COR-L47 (cell line): ENCODE measurements at regions not wholly inside any gene's neighbourhood (a gene's known extent, or its start where the extent isn't known, plus 50 kb on each side); places are given as distances from the start of the nearest gene placed in this dataset.
"Not testable (repeated sequence)": the region's sequence is repeated elsewhere in the genome, so short reads cannot be mapped to it uniquely, and the experiment has no call there.

Source experiments
- DNase-seq: peaks from one replicate; lab custom pipeline; 2025; lab: John Stamatoyannopoulos, UW

- not testable (repeated sequence) for DNase-seq
Measured at GRCh38 chr2:132220589-132220988, 58.8 kb upstream of the ANKRD30BL start.

GRCh38 chr2:132221886-132222285 is 60.1 kb upstream of the ANKRD30BL start:
- not testable (repeated sequence) for DNase-seq

GRCh38 chr2:132252191-132252893 is 90.6 kb upstream of the ANKRD30BL start:
- no peak for DNase-seq

- no peak for DNase-seq
Measured at GRCh38 chr2:132252894-132253264, 91.1 kb upstream of the ANKRD30BL start.

DNA sequence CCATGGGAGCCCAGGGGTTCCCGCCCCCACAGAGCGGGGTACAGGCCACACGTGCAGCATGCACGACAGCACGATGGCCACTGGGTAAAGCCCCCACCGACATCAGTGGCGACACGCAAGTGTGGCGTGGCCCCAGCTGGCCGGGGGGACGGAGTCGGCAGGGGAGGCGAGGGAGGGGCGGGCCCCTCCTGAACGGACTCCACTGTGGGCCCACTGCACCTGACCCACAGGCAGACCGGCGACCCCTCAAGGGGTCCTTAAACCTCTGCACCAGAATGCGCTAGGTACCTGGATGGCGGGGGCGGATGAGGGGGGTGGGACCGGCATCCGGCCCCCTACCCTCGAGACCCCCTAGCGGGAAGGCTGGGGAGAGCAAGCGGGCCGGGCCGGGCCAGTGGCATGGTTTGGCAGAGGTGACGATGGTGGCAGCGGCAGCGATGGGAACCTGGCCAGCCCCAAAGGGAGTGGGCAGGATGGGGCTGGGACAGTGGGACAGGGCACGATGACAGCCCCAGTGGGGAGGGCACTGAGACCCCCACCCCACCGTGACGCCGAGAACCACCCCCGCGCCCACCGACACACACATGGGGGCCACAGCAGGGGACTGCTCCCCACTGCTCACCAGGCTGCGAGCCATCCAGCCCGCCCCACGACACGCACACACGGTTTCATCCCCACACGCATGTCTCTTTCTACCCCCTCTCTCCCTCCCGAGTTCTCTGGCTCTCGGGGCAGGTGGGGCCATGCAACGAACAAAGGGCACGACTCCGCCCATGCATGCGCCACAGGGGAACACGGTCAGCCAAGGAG is 91.9 kb upstream of the ANKRD30BL start:
- DNase-seq, result no peak

- DNase-seq, result not testable (repeated sequence)
Measured at GRCh38 chr2:132254306-132254919, 92.7 kb upstream of the ANKRD30BL start.

GRCh38 chr2:132255714-132256113 is 94.0 kb upstream of the ANKRD30BL start:
- DNase-seq, result no peak

DNA sequence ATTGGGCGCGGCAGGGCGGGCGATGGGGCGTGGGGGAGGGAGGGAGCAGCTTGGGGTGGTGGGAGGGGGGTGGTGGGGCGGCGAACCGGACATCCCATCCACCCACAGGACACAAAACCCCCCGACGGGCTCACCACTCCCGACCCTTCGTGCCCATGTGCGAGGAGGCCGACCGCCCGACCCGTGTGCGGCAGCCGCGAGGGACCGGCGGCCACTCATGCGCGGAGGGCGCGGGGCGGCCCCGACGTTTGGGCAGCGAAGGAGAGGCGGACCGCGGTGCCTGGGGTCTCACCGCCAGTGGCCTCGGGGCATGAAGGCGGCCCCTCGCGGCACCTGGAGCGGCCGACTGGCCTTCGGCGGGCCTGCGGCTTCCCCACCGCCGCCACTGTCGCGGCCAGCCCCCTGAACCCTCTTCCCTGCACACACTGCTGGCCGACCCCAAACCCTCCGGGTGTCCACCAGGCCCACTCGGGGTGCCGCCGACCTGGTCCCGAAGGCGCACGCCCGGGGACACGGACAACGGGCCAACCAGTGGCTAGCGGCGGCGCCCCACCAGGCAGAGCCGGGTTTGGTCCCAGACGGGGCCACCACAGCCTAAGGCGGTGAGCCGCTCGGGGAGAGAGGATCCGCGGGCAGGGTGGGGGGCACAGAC is 94.6 kb upstream of the ANKRD30BL start:
- DNase-seq, result no peak

DNA sequence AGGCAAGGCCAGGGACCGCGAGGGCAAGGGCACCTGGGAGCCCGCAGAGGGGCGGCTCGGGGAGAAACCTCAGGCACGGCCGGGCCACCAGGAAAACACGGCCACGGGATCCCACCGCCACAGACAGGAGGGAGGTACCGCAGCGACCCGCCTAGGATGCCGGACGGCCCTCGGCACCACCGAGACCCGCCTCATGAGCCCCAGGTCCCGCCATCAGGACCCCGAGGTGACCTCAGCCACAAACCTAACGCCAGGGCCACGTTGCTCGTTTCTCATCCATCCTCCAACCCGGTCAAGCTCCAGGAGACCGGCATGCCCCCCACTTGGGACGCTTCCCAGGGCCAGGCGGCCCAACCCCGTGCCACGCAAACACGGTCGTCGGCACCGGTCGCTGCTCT is 95.2 kb upstream of the ANKRD30BL start:
- DNase-seq, result not testable (repeated sequence)

GRCh38 chr2:132257301-132258171 is 95.8 kb upstream of the ANKRD30BL start:
- DNase-seq, result not testable (repeated sequence)

GRCh38 chr2:132259276-132259675 is 97.5 kb upstream of the ANKRD30BL start:
- DNase-seq, result not testable (repeated sequence)

GRCh38 chr2:132265595-132265994 is 103.8 kb upstream of the ANKRD30BL start:
- not testable (repeated sequence) for DNase-seq

DNA sequence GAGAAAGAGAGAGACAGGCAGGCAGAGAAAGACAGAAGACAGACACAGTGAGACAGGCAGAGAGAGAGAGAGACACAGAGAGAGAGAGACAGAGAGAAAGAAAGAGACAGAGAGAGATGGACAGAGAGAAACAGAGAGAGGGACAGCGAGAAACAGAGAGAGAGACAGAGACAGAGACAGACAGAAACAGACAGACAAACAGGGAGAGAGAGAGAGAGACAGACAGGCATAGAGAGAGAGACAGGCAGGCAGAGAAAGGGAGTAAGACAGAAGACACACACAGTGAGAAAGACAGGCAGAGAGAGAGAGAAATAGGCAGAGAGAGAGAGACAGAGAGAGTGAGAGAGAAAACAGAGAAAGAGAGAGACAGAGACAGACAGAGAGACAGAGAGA is 105.3 kb upstream of the ANKRD30BL start:
- DNase-seq, result no peak

DNA sequence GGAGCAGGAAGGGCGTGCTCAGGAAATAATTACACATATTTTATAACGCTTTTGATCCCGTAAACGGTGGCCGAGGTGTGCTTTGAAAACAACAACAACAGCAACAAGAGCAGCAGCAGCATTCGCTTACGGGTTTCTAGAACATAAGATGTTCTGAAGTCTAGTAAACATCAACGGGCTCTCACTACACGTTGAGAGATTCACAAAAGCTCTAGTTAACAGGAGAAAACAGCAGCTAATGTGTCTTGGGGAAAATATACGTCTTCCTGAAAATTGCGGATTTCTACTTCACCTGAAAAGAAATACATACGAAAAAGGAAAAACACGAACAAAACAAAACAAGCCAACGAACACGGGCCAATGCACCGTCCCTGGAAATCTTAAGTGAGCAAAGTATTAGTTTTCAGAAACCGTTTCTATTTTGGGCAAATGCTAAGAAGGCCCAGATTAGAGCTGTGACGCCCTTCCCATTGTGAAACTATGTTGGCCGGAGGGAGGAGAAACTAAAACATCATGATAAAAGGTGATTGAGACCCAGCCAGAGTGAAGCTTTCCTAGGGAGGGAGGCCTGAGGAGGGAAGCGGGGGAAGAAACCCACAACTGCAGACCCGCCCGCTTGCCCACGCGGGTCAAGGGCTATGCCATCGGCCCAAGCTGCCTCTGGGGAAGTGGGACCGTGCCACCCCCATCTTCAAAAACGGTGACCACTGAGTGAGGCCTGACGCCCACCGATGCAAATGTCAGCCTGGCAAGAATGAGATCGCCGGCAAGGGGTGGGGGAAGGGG is 105.9 kb upstream of the ANKRD30BL start:
- not testable (repeated sequence) for DNase-seq

GRCh38 chr2:132268284-132268976 is 106.7 kb upstream of the ANKRD30BL start:
- not testable (repeated sequence) for DNase-seq

DNA sequence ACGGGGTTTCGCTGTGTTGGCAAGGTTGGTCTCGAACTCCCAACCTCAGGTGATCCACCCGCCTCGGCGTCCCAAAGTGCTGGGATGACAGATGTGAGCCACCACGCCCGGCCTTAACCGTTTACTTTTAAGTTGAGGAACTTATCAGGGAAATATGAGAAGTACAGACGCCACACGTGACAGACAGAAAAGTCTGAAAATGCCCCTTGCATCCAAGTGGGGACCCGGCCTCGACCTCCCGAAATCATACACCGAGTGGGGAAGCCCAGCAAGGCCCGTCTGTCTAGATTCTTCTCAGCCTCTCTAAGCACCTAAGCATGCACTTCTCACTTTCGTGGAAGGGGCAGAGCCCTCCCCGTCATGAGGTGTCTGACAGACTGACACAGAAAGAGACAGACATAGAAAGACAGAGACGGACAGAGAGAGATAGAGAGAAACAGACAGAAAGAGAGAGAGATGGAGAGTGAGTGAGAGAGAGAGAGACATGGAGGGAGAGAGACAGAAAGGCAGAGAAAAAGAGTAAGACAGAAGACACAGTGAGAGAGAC is 107.3 kb upstream of the ANKRD30BL start:
- DNase-seq, result no peak

- no peak for DNase-seq
Measured at GRCh38 chr2:132270255-132270654, 108.5 kb upstream of the ANKRD30BL start.

DNA sequence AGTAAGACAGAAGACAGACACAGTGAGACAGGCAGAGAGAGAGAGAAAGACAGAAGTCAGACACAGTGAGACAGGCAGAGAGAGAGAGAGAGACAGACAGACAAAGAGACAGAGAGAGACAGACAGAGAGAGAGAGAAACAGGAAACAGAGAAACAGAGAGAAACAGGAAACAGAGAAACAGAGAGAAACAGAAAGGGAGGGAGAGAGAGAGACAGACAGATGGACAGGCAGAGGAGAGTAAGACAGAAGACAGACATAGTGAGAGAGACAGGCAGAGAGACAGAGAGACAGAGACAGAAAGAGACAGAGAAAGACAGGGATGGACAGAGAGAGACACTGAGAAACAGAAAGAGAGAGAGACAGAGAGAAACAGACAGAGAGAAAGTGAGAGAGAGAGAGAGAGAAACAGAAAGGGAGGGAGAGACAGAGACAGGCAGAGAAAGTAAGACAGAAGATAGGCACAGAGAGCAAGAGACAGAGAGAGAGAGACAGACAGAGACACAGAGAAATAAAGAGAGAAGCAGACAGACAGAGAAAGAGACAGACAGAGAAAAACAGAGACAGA is 109.3 kb upstream of the ANKRD30BL start:
- DNase-seq, result no peak

DNA sequence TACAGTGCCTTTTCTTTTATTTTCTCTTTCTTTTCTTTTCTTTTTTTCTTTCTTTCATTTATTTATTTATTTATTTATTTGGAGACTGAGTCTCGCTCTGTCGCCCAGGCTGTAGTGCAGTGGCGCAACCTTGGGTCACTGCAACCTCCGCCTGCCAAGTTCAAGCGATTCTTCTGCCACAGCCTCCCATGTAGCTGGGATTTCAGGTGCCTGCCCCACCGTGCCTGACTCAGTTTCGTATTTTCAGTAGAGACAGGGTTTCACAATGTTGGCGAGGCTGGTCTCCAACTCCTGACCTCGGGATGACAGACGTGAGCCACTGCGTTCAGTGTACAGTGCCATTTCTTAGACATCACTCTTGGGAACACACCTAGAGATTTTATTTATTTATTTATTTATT is 110.0 kb upstream of the ANKRD30BL start:
- not testable (repeated sequence) for DNase-seq
